Brain microvascular endothelial cell (primary cell): ENCODE measurements at regions not wholly inside any gene's neighbourhood (a gene's known extent, or its start where the extent isn't known, plus 50 kb on each side); places are given as distances from the start of the nearest gene placed in this dataset.

Source experiments
- DNase-seq: peaks from one replicate; pipeline ENCODE4 v3.0.0-alpha.2; 2020
- H3K27ac ChIP-seq: fragments of 250-450 bp; sonication (Bioruptor Pico); 2 replicates; pipeline ENCODE4 v1.5.1; 2020; ENCODE audit warnings: mild to moderate bottlenecking, moderate library complexity
- H3K27me3 ChIP-seq: fragments of 250-450 bp; sonication (Bioruptor Pico); replicated peaks from 2 replicates; pipeline ENCODE4 v1.5.1; 2020; ENCODE audit warnings: mild to moderate bottlenecking
- H3K36me3 ChIP-seq: fragments of 250-450 bp; sonication (Bioruptor Pico); replicated peaks from 2 replicates; pipeline ENCODE4 v1.5.1; 2020; ENCODE audit warnings: mild to moderate bottlenecking
- H3K4me3 ChIP-seq: 2 replicates; pipeline ENCODE4 v1.5.1; 2011; ENCODE audit warnings: low read depth, mild to moderate bottlenecking, control low read depth, low read length, moderate library complexity
- CTCF ChIP-seq: IDR thresholded peaks from 2 replicates; pipeline ENCODE4 v1.5.1; 2011; ENCODE audit warnings: low read depth, mild to moderate bottlenecking, moderate library complexity, low read length, control low read depth, inconsistent platforms; ENCODE audit errors: missing control alignments
- in situ Hi-C: cut with HindIII; loops from 2 replicates; pipeline ENCODE4 v1.10.0; 2017; ENCODE audit warnings: low sequenced_read_pairs, low pct_ligation_motif_present

- Histone ChIP-seq H3K4me3 (no peak overlapping the region), H3K36me3 (no peaks in the 10 kb centered on the region), H3K27me3 (no peaks in the 10 kb centered on the region), H3K27ac (no peak overlapping the region)
- no peak for DNase-seq
- no peak for TF ChIP-seq CTCF
- in situ Hi-C loops, result no loop called here
Measured at GRCh38 chr18:5651736-5652135, 107.9 kb upstream of the EPB41L3 start.

- Histone ChIP-seq H3K4me3 (no peak overlapping the region), H3K27me3 (no peaks in the 10 kb centered on the region), H3K36me3 (no peaks in the 10 kb centered on the region), H3K27ac (no peak overlapping the region)
- no peak for DNase-seq
- TF ChIP-seq CTCF, result no peak
- in situ Hi-C loops, result no loop called here
Measured at GRCh38 chr18:5649439-5649838, 105.6 kb upstream of the EPB41L3 start.

- H3K4me3 ChIP-seq, result no peak overlapping the region
- in situ Hi-C loops, result no loop called here
- TF ChIP-seq CTCF, result no peak
- DNase-seq, result no peak
- H3K27ac ChIP-seq, result no peak overlapping the region
- H3K27me3 ChIP-seq, result no peaks in the 10 kb centered on the region
- H3K36me3 ChIP-seq, result no peaks in the 10 kb centered on the region
Measured at GRCh38 chr18:5646739-5647138, 102.9 kb upstream of the EPB41L3 start.

- in situ Hi-C loops, result no loop called here
- Histone ChIP-seq H3K36me3 (no peaks in the 10 kb centered on the region), H3K4me3 (no peak overlapping the region), H3K27ac (no peak overlapping the region), H3K27me3 (no peaks in the 10 kb centered on the region)
- no peak for TF ChIP-seq CTCF
- no peak for DNase-seq
Measured at GRCh38 chr18:5643288-5643687, 99.5 kb upstream of the EPB41L3 start.

GRCh38 chr18:5640939-5641338 lies 97.1 kb upstream of the EPB41L3 start:
- H3K27me3 ChIP-seq, result no peaks in the 10 kb centered on the region
- no peak for DNase-seq
- no peak overlapping the region for H3K4me3 ChIP-seq
- H3K27ac ChIP-seq, result no peak overlapping the region
- in situ Hi-C loops, result no loop called here
- H3K36me3 ChIP-seq, result no peaks in the 10 kb centered on the region
- no peak for TF ChIP-seq CTCF

- H3K4me3 ChIP-seq, result no peak overlapping the region
- in situ Hi-C loops, result no loop called here
- no peak overlapping the region for H3K27ac ChIP-seq
- H3K27me3 ChIP-seq, result no peaks in the 10 kb centered on the region
- no peak for TF ChIP-seq CTCF
- DNase-seq, result no peak
- no peaks in the 10 kb centered on the region for H3K36me3 ChIP-seq
Measured at GRCh38 chr18:5639131-5639530, 95.3 kb upstream of the EPB41L3 start.
